ENCODE measurements at regions not wholly inside any gene's neighbourhood (a gene's known extent, or its start where the extent isn't known, plus 50 kb on each side); places are given as distances from the start of the nearest gene placed in this dataset.

DNA sequence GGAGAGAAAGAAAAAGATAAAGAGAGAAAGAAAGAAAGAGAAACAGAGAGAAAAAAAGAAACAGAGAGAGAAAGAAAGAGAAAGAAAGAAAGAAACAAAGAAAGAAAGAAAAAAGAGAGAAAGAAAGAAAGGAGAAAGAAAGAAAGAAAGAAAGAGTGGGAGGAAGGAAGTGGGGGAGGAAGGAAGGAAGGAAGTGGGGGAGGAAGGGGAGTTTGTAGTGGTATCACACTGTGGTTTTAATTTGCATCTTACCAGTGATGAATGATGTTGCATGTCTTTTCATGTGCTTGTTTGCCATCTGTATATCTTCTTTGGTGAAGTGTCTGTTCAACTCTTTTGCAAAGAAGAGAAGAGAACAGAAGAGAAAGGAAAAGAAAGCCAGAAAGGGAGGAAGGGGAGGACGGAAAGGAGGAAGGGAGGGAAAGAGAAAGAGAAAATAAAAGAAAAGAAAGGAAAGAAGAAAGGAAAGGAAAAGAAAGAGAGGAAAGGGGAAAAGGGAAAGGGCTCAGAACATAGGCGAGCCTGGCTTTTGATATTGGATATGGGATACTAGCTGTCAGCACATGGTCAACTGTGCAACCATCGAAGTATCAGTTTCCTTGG, 79.2 kb upstream of the FRMD4A start:
- intact Hi-C loops (cut with DNase I; ENCODE audit: low total_unique reads), result no loop called here
- no peak for DNase-seq
- TF ChIP-seq POLR2A (IDR thresholded peaks at IDR 0.05), result no peak
- TF ChIP-seq, protein P1, sequence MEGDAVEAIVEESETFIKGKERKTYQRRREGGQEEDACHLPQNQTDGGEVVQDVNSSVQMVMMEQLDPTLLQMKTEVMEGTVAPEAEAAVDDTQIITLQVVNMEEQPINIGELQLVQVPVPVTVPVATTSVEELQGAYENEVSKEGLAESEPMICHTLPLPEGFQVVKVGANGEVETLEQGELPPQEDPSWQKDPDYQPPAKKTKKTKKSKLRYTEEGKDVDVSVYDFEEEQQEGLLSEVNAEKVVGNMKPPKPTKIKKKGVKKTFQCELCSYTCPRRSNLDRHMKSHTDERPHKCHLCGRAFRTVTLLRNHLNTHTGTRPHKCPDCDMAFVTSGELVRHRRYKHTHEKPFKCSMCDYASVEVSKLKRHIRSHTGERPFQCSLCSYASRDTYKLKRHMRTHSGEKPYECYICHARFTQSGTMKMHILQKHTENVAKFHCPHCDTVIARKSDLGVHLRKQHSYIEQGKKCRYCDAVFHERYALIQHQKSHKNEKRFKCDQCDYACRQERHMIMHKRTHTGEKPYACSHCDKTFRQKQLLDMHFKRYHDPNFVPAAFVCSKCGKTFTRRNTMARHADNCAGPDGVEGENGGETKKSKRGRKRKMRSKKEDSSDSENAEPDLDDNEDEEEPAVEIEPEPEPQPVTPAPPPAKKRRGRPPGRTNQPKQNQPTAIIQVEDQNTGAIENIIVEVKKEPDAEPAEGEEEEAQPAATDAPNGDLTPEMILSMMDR (IDR thresholded peaks at IDR 0.05 in 4 of 5, conservative IDR thresholded peaks at IDR 0.05 in 1 of 5), result no peak
- H3K36me3 ChIP-seq, result no peaks in the 10 kb centered on the region
- H3K9me3 ChIP-seq, result no peaks in the 10 kb centered on the region
- no peak for ATAC-seq
- no peak overlapping the region for H3K4me3 ChIP-seq
- H3K27me3 ChIP-seq, result peaks cover 0 to 6% (median 0%) of the 10 kb centered on the region in 3 donors
- in situ Hi-C loops (cut with MboI; ENCODE audit: low sequenced_read_pairs in 4 of 4), result no loop called here
- no peak overlapping the region for H3K27ac ChIP-seq
- no peaks in the 10 kb centered on the region for H3K4me1 ChIP-seq

DNA sequence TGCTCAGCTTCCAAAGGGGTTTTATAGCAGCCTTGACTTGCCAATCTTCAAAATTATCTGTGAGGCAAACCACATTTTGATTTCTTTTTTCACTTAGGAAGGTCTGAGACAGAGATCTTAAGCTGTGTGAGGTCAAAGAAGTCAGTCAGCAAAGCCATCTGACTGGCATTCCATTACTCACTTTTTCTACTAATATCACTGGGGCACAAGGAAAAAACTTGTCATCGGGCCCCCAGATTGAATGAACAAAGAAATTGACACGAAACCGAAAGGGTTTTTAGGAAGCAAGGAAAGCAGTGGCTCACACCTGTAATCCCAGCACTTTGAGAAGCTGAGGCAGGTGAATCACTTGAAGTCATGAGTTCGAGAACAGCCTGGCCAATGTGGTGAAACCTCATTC, 78.5 kb upstream of the FRMD4A start:
- no peak for TF ChIP-seq POLR2A (IDR thresholded peaks at IDR 0.05)
- TF ChIP-seq, protein P1 (IDR thresholded peaks at IDR 0.05 in 4 of 5, conservative IDR thresholded peaks at IDR 0.05 in 1 of 5), result no peak

DNA sequence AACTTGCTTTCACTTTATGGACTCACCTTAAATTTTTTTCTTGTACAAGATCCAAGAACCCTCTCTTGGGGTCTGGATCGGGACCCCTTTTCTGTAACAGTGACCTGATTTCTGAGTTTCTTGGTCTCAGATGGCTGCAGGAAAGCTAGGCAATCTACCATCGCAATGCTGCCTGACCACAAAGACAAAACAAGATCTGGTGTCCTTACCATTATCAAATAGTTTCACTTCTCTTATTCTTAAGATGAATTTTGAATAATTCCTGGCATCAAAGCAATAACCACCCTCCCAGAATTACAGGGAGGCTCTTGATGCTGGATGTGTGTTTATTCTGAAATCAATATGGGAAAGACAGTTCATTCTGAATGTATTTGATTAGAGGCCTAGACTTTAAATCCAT, 77.4 kb upstream of the FRMD4A start:
- DNase-seq, result no peak
- in situ Hi-C loops (cut with MboI; ENCODE audit: low sequenced_read_pairs in 4 of 4), result no loop called here
- intact Hi-C loops (cut with DNase I; ENCODE audit: low total_unique reads), result no loop called here
- no peaks in the 10 kb centered on the region for H3K36me3 ChIP-seq
- H3K27me3 ChIP-seq, result peaks cover 0 to 6% (median 0%) of the 10 kb centered on the region in 3 donors
- H3K27ac ChIP-seq, result no peak overlapping the region
- no peak for TF ChIP-seq POLR2A (IDR thresholded peaks at IDR 0.05)
- TF ChIP-seq, protein P1 (IDR thresholded peaks at IDR 0.05 in 4 of 5, conservative IDR thresholded peaks at IDR 0.05 in 1 of 5), result no peak
- H3K4me3 ChIP-seq, result no peak overlapping the region
- H3K4me1 ChIP-seq, result no peaks in the 10 kb centered on the region
- no peaks in the 10 kb centered on the region for H3K9me3 ChIP-seq
- no peak for ATAC-seq

More for the DNA sequence above, 78.5 kb upstream of the FRMD4A start:
- no peak overlapping the region for H3K4me3 ChIP-seq
- H3K4me1 ChIP-seq, result no peaks in the 10 kb centered on the region
- peaks cover 0 to 6% (median 0%) of the 10 kb centered on the region in 3 donors for H3K27me3 ChIP-seq
- H3K36me3 ChIP-seq, result no peaks in the 10 kb centered on the region
- in situ Hi-C loops (cut with MboI; ENCODE audit: low sequenced_read_pairs in 4 of 4), result no loop called here
- intact Hi-C loops (cut with DNase I; ENCODE audit: low total_unique reads), result no loop called here
- H3K27ac ChIP-seq, result no peak overlapping the region
- no peaks in the 10 kb centered on the region for H3K9me3 ChIP-seq
- ATAC-seq (no peak), DNase-seq (no peak)

DNA sequence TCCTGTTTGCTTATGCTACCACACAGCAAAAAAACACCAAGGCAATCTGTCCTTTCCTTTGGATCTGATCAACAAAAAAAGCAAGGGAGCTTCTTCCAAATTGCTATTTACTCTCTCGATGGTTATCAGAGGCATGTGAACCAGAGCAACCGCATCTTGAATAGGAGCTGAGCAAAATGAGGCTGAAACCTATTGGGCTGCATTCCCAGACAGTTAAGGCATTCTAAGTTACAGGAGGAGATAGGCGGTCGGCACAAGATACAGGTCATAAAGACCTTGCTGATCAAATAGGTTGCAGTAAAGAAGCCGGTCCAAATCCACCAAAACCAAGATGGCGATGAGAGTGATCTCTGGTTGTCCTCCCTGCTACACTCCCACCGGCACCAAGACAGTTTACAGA, 76.8 kb upstream of the FRMD4A start:
- Histone ChIP-seq H3K27me3 (peaks cover 0 to 6% (median 0%) of the 10 kb centered on the region in 3 donors), H3K4me3 (no peak overlapping the region), H3K9me3 (no peaks in the 10 kb centered on the region), H3K36me3 (no peaks in the 10 kb centered on the region), H3K4me1 (no peaks in the 10 kb centered on the region), H3K27ac (no peak overlapping the region)
- no peak for DNase-seq
- intact Hi-C loops (cut with DNase I; ENCODE audit: low total_unique reads), result no loop called here
- in situ Hi-C loops (cut with MboI; ENCODE audit: low sequenced_read_pairs in 4 of 4), result no loop called here
- ATAC-seq, result no peak
- TF ChIP-seq, protein P1 (IDR thresholded peaks at IDR 0.05 in 4 of 5, conservative IDR thresholded peaks at IDR 0.05 in 1 of 5), result no peak
- no peak for TF ChIP-seq POLR2A (IDR thresholded peaks at IDR 0.05)
